HG03139 (cell line): ENCODE measurements at regions not wholly inside any gene's neighbourhood (a gene's known extent, or its start where the extent isn't known, plus 50 kb on each side); places are given as distances from the start of the nearest gene placed in this dataset.

Experiments used
- ATAC-seq: cut with Tn5 transposase; IDR thresholded peaks from one replicate; pipeline ENCODE4 v1.9.1; 2021; ENCODE audit not compliant: unreplicated experiment

DNA sequence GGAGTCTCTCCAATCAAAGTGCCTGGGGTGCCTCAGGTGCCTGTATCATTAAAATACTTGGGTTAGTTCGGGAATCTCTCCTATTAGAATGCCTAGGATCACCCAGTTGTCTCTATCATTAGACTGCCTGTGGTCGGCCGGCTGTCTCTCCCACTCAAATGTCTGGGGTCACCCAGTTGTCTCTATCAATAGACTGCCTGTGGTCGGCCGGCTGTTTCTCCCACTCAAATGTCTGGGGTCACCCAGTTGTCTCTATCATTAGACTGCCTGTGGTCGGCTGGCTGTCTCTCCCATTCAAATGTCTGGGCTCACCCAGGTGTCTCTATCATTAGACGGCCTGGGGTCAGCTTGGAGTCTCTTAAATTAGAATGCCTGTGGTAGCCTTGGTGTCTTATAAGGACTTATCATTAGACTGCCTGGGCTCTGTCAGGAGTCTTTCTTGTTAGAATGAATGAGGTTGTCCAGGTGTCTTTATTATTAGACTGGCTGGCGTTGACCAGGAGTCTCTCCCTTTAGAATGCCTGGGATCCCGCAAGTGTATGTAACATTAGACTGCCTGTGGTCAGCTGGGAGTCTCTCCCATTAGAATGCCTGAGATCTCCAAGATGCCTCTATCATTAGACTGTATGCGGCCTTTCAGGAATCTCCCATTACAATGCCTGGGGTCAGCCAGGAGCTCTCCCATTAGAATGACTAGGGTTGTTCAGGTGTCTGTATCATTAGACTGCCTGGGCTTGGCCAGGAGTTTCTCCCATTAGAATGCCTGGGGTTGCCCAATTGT lies 1555.5 kb downstream of the UQCRFS1 start:
- ATAC-seq = no peak

DNA sequence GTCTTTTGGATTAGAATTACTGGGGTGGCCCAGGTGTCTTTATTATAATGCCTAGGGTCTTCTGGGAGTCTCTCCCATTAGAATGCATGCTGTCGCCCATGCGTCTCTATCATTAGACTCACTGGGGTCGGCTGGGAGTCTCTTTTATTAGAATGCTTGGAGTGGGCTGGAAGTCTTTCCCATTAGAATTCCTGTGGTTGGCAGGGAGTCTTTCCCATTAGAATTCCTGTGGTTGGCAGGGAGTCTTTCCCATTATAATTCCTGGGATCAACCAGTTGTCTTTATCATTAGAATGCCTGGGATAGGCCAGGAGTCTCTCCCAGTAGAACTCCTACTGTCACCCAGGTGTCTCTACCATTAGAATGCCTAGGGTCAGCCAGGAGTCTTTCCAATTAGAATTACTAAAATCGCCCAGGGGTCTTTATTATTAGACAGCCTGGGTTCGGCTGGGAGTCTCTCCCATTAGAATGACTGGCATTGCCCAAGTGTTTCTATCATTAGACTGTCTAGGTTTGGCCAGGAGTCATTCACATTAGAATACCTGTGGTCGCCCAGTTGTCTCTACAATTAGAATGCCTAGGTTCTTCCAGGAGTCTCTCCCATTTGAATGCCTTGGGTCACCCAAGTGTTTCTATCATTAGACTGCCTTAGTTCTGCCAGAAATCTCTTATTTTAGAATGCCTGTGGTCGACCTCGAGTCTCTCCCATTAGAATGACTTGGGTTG lies 1558.5 kb downstream of the UQCRFS1 start:
- no peak for ATAC-seq

DNA sequence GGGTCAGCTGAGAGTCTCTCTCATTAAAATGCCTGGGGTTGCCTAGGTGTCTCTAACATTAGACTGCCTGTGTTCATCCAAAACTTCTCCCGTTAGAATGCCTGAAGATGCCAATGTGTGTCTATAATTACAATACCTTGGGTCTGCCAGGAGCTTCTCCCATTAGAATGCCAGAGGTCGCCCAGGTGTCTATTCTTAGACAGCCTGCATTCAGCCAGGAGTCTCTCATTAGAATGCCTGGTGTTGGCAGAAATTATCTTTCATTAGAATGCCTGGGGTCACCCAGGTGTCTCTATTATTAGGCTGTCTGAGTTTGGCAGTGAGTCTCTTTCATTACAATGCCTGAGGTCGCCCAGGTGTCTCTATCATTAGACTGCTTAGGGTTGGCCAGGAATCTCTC lies 1560.2 kb downstream of the UQCRFS1 start:
- ATAC-seq = no peak

DNA sequence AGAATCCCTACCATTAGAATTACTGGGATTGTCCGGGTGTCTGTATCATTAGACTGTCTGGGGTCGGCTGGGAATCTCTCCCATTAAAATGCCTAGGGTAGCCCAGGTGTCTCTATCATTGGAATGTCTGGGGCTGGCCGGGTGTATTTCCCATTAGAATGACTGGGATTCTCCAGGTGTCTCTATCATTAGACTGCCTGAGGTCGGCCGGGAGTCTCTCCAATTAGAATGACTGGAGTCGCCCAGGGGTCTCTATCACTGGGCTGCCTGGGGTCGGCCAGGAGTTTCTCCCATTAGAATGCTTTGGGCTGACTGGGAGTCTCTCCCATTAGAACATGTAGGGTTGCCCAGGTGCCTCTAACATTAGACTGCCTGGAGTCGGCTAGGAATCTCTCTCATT lies 1560.7 kb downstream of the UQCRFS1 start:
- ATAC-seq = no peak

DNA sequence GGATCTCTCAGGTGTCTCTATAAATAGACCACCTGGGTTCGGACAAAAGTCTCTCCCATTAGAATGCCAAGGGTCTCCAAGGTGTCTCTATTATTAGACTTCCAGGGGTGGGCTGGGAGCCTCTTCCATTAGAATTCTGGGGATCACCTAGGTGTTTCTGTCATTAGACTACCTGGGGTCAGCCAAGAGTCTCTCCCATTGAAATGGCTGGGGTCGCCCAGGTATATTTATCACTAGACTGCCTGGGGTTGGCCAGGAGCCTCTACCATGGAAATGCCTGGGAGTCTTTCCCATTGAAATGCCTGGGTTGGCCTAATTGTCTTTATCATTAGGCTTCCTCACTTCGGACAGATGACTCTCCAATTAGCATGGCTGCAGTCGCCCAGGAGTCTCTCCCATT lies 1565.5 kb downstream of the UQCRFS1 start:
- ATAC-seq = no peak

DNA sequence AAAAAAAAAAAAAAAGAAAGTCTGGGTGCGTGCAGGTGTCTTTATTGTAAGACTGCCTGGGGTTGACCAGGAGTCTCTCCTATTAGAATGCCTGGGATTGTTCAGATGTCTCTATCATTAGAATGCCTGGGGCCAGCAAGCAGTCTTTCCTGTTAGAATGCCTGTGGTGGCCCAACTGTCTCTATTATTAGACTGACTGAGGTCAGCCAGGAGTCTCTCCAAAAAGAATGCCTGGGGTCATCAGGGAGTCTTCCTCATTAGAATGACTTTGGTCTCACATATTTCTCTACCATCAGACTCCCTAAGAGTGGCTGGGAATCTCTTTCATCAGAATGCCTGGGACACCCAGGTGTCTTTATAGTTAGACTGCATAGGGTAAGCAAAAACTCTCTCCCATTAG lies 1577.5 kb downstream of the UQCRFS1 start:
- no peak for ATAC-seq

DNA sequence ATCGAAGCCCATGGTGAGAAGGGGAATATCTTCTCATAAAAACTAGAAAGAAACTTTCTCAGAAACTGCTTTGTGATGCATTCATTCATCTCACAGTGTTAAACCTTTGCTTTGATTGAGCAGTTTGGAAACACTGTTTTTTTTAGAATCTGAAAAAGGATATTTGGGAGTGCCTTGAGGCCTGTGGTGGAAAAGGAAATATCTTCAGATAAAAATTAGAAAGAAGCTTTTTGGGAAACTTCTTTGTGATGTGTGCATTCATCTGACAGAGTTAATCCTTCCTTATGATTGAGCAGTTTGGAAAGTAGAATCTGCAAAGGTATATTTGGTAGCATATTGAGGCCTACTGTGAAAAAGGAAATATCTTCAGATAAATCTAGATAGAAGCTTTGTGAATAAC lies 1594.9 kb downstream of the UQCRFS1 start:
- no peak for ATAC-seq

DNA sequence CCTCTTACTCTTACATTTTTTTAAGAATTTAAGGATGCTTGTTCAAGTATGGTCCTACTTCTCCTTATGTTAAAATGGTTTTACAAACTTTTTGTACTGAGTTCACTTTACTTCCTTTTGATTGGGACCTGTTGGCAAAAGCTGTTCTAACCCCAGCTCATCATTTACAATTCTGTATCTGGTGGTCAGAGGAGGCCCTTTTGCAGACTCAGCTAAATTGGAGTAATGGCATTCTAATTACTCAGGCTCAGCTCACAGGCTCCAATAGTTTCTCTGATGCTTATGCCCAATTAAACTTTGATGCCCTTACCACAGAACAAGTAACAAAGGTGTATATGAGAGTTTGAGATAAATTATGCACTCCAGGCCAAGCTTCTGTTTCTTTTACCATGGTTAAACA lies 1632.0 kb downstream of the UQCRFS1 start:
- no peak for ATAC-seq
